Mesendoderm (in vitro differentiated cells): ENCODE measurements at regions not wholly inside any gene's neighbourhood (a gene's known extent, or its start where the extent isn't known, plus 50 kb on each side); places are given as distances from the start of the nearest gene placed in this dataset.

Source experiments
- DNase-seq: peaks from one replicate; pipeline ENCODE4 v3.0.0; 2013
- H2AK5ac ChIP-seq: 2 replicates; pipeline ENCODE4 v1.6.1; 2013; ENCODE audit warnings: low read length, inconsistent platforms
- H2BK120ac ChIP-seq: 2 replicates; pipeline ENCODE4 v1.6.1; 2013; ENCODE audit warnings: low read depth, mild to moderate bottlenecking, low read length, moderate library complexity, mixed read lengths
- H2BK15ac ChIP-seq: replicated peaks from 2 replicates; pipeline ENCODE4 v1.6.1; 2013; ENCODE audit warnings: low read depth, mild to moderate bottlenecking, moderate library complexity
- H2BK5ac ChIP-seq: 2 replicates; pipeline ENCODE4 v1.6.1; 2013; ENCODE audit warnings: low read length, inconsistent platforms
- H3K18ac ChIP-seq: 2 replicates; pipeline ENCODE4 v1.6.1; 2013; ENCODE audit warnings: mild to moderate bottlenecking, low read length, mixed read lengths
- H3K23ac ChIP-seq: one replicate; pipeline ENCODE4 v1.6.1; 2013; ENCODE audit warnings: low read length
- H3K27ac ChIP-seq: 2 replicates; pipeline ENCODE4 v1.5.1; 2013; ENCODE audit warnings: low read depth, mild to moderate bottlenecking, inconsistent platforms, low read length, moderate library complexity
- H3K27me3 ChIP-seq: 2 replicates; pipeline ENCODE4 v1.6.1; 2013; ENCODE audit warnings: low read length, control low read depth, mild to moderate bottlenecking, inconsistent platforms; ENCODE audit not compliant: insufficient read depth, poor library complexity
- H3K36me3 ChIP-seq: 2 replicates; pipeline ENCODE4 v1.6.1; 2013; ENCODE audit warnings: low read length, inconsistent platforms; ENCODE audit not compliant: control insufficient read depth, insufficient read depth
- H3K4ac ChIP-seq: one replicate; pipeline ENCODE4 v1.6.1; 2013; ENCODE audit warnings: low read depth, mild to moderate bottlenecking, low read length, moderate library complexity
- H3K4me1 ChIP-seq: 2 replicates; pipeline ENCODE4 v1.6.1; 2013; ENCODE audit warnings: low read depth, low read length, inconsistent platforms; ENCODE audit not compliant: control insufficient read depth
- H3K4me2 ChIP-seq: 2 replicates; pipeline ENCODE4 v1.6.1; 2013; ENCODE audit warnings: low read length
- H3K4me3 ChIP-seq: 2 replicates; pipeline ENCODE4 v1.5.1; 2013; ENCODE audit warnings: mild to moderate bottlenecking, low read length
- H3K56ac ChIP-seq: one replicate; pipeline ENCODE4 v1.6.1; 2013; ENCODE audit warnings: low read length
- H3K79me1 ChIP-seq: 2 replicates; pipeline ENCODE4 v1.6.1; 2013; ENCODE audit warnings: low read length, inconsistent platforms
- H3K79me2 ChIP-seq: 2 replicates; pipeline ENCODE4 v1.6.1; 2013; ENCODE audit warnings: mild to moderate bottlenecking, low read length; ENCODE audit not compliant: control insufficient read depth, insufficient read depth
- H3K9ac ChIP-seq: 2 replicates; pipeline ENCODE4 v1.6.1; 2013; ENCODE audit warnings: low read length, inconsistent platforms
- H4K5ac ChIP-seq: one replicate; pipeline ENCODE4 v1.6.1; 2013; ENCODE audit warnings: low read length
- H4K8ac ChIP-seq: one replicate; pipeline ENCODE4 v1.6.1; 2013; ENCODE audit warnings: low read depth, mild to moderate bottlenecking, control low read depth, low read length, moderate library complexity
- WGBS: extraction: QIAGEN DNeasy Blood & Tissue Kit; methylation state at CpG from one replicate; pipeline ENCODE4 v1.1.7; 2013; ENCODE audit warnings: low lambda C conversion rate, missing lambda C conversion rate; ENCODE audit not compliant: insufficient coverage; ENCODE audit errors: extremely low coverage; 5-methylcytosine and 5-hydroxymethylcytosine counted together

DNA sequence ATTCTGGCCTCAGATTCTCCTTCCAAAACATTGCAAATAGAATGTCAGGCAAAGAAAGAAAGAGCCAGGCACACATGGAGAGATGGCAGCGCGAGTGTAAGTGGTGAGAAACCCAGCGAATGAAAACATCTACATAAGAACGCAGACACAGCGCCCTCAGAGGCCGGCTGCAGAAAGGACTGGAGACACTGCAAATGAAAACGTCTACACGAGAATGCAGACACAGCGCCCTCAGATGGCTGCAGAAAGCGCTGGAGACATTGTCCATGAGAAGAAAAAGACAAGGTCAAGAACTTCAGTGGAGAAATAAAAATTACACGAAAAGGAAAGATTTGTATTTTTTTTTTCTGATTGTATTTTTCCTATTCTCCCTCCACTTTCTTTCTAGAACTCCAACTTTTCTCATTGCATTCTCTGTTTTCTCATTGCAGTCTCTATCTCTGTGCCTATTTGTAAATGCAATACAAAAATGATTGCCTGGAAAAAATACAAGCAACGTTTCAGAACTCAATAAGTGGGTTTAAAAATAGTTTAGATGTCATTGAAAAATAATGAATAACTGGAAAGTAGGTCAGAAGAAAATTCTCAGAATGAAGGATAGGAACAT, 117.9 kb upstream of the LPCAT1 start:
- Histone ChIP-seq H3K27ac (no peak overlapping the region), H3K4me3 (no peak overlapping the region)
- DNase-seq: peak; percentile 96

DNA sequence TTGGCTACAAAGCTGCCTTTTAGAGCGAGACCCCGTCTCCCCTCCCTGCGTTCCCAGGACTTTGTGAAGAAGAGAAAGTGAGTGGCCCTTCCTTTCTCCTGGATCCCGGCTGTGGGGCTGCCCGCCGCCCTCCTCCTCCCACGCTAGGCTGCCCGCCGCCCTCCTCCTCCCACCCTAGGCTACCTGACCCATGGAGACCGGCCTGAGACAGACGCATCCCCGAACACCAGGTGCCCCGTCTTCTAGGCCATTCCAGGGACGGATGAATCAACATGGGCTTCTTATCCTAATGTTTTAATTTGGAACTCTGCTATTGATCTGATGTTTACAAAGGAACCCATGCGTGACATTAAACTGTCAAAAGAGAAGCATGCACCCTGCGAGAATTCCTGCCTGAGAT, 117.3 kb upstream of the LPCAT1 start:
- H2BK5ac ChIP-seq: no peak overlapping the region
- no peak overlapping the region for H4K5ac ChIP-seq
- peaks cover 5% of the 10 kb centered on the region for H3K27me3 ChIP-seq
- H3K9ac ChIP-seq: no peak overlapping the region
- H3K79me2 ChIP-seq: no peaks in the 10 kb centered on the region
- H3K4me2 ChIP-seq: no peak overlapping the region
- no peak overlapping the region for H4K8ac ChIP-seq
- H2BK15ac ChIP-seq: no peak overlapping the region
- H3K23ac ChIP-seq: no peak overlapping the region
- no peak overlapping the region for H3K4ac ChIP-seq
- H2AK5ac ChIP-seq: no peak overlapping the region
- H3K4me1 ChIP-seq: no peaks in the 10 kb centered on the region
- H3K79me1 ChIP-seq: no peaks in the 10 kb centered on the region
- no peaks in the 10 kb centered on the region for H3K36me3 ChIP-seq
- no peak overlapping the region for H3K18ac ChIP-seq
- no CpG with 5 or more reads among the region's 16 CpGs for WGBS
- H3K4me3 ChIP-seq: no peak overlapping the region
- H3K56ac ChIP-seq: peak overlapping the region; percentile 30
- H2BK120ac ChIP-seq: no peak overlapping the region
- H3K27ac ChIP-seq: no peak overlapping the region
- no peak for DNase-seq

More for the DNA sequence above, 117.9 kb upstream of the LPCAT1 start:
- no CpG with 5 or more reads among the region's 12 CpGs for WGBS
- Histone ChIP-seq H2BK120ac (no peak overlapping the region), H2AK5ac (no peak overlapping the region), H2BK15ac (no peak overlapping the region), H3K36me3 (no peaks in the 10 kb centered on the region), H3K9ac (no peak overlapping the region), H3K56ac (peak overlapping the region; percentile 30), H3K79me1 (no peaks in the 10 kb centered on the region), H3K18ac (no peak overlapping the region), H3K23ac (no peak overlapping the region), H3K4ac (no peak overlapping the region), H4K5ac (no peak overlapping the region), H4K8ac (no peak overlapping the region), H2BK5ac (no peak overlapping the region), H3K27me3 (peaks cover 5% of the 10 kb centered on the region), H3K79me2 (no peaks in the 10 kb centered on the region), H3K4me1 (no peaks in the 10 kb centered on the region), H3K4me2 (no peak overlapping the region)

DNA sequence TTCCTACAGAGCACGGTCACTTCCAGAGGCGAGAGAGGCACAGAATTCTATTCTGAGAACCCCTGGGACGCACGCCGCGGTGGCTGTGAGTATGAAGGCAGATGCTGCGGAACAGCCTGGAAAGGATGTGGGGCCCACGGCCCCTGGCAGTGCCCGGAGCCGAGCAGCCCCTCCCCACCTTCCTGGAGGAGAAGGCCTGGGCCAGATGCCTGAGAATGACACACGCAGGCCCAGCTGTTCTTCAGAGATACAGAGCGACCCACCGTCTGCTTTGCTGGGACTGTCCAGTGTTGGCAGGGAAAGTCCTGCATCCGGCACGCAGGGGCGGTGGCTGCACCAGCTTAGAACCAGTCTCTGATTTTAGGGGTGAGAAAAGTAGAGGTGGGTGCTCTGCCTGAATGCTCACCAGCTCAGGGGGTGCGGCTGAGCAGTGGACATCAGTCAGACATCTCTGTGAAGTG, 116.7 kb upstream of the LPCAT1 start:
- no peak overlapping the region for H3K18ac ChIP-seq
- DNase-seq: no peak
- H3K79me2 ChIP-seq: no peaks in the 10 kb centered on the region
- H3K27me3 ChIP-seq: peaks cover 5% of the 10 kb centered on the region
- H2BK5ac ChIP-seq: no peak overlapping the region
- no peaks in the 10 kb centered on the region for H3K4me1 ChIP-seq
- H3K79me1 ChIP-seq: no peaks in the 10 kb centered on the region
- no peaks in the 10 kb centered on the region for H3K36me3 ChIP-seq
- no peak overlapping the region for H2BK15ac ChIP-seq
- no CpG with 5 or more reads among the region's 17 CpGs for WGBS
- no peak overlapping the region for H3K56ac ChIP-seq
- H4K8ac ChIP-seq: no peak overlapping the region
- H3K27ac ChIP-seq: no peak overlapping the region
- no peak overlapping the region for H3K4me3 ChIP-seq
- no peak overlapping the region for H2AK5ac ChIP-seq
- H3K9ac ChIP-seq: no peak overlapping the region
- H3K23ac ChIP-seq: no peak overlapping the region
- H4K5ac ChIP-seq: no peak overlapping the region
- no peak overlapping the region for H3K4me2 ChIP-seq
- no peak overlapping the region for H3K4ac ChIP-seq
- no peak overlapping the region for H2BK120ac ChIP-seq

DNA sequence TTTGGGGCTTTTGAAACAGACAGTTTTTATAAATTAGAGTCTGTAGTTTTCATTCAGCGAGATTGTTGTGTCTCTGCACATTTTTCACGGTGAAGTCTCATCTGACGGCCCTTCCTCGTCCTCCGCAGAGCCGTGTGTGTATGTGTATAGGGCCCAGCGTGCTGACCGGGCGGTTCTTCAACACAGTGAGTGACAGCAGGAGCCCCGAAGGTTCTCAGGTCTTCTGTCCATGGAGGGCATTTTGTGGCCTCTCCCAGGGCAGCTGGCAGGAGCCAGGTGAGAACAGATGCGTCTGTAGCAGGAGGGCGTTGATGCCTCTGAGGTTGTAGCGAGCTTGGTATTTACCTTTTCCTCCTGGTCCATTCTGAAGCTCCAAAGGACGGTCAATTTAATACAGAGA, 116.0 kb upstream of the LPCAT1 start:
- DNase-seq: no peak
- no peaks in the 10 kb centered on the region for H3K4me1 ChIP-seq

DNA sequence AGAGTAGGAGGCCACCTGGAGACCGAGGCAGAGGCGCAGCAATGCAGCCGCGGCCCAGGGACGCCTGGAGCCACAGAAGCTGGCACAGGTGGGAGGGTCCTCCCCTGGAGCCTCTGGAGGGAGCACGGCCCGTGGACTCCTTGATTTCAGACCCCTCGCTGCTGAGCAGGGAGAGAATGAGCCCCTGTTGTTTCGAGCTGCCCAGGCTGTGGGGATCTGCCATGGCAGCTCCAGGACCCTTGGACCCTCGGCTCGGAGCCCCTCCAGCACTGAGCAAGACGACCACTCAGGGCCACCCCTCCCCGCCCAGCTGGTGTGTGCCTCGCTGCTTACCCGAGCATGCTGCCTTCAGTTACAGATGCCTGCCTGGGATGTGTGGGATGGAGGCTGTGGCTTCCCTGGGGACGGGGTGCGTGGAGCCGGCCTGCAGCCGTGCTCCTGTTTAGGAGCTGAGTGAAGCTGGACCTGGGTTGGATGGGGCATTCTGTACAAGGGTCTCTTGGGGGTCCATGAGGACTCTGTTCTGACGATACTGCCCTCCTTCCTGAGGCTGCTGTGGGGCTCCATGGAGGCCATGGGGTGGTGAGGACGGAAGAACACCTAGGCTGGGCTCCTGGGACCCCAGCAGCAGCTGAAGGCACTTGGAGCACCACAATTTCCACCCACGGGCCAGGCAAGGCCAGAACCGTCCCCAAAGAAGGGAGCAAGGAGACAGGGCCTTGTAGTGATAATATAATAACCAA, 115.1 kb upstream of the LPCAT1 start:
- Histone ChIP-seq H3K4me1 (no peaks in the 10 kb centered on the region), H3K18ac (no peak overlapping the region), H3K4ac (no peak overlapping the region), H4K8ac (no peak overlapping the region), H2AK5ac (no peak overlapping the region), H3K23ac (no peak overlapping the region), H3K79me2 (no peaks in the 10 kb centered on the region), H4K5ac (no peak overlapping the region), H3K27ac (no peak overlapping the region), H2BK120ac (no peak overlapping the region), H2BK5ac (no peak overlapping the region), H3K36me3 (no peaks in the 10 kb centered on the region), H3K4me2 (no peak overlapping the region), H3K56ac (no peak overlapping the region), H3K9ac (no peak overlapping the region), H3K27me3 (peaks cover 2% of the 10 kb centered on the region), H3K79me1 (no peaks in the 10 kb centered on the region), H3K4me3 (no peak overlapping the region), H2BK15ac (no peak overlapping the region)
- WGBS: no CpG with 5 or more reads among the region's 23 CpGs
- DNase-seq: no peak

More for the DNA sequence above, 116.0 kb upstream of the LPCAT1 start:
- H4K5ac ChIP-seq: no peak overlapping the region
- H2AK5ac ChIP-seq: no peak overlapping the region
- no peaks in the 10 kb centered on the region for H3K36me3 ChIP-seq
- no peak overlapping the region for H3K4me3 ChIP-seq
- no peak overlapping the region for H3K23ac ChIP-seq
- H3K27ac ChIP-seq: no peak overlapping the region
- H3K18ac ChIP-seq: no peak overlapping the region
- no CpG with 5 or more reads among the region's 14 CpGs for WGBS
- H3K79me2 ChIP-seq: no peaks in the 10 kb centered on the region
- H4K8ac ChIP-seq: no peak overlapping the region
- H2BK15ac ChIP-seq: no peak overlapping the region
- H3K56ac ChIP-seq: no peak overlapping the region
- no peak overlapping the region for H3K4me2 ChIP-seq
- H3K9ac ChIP-seq: no peak overlapping the region
- H2BK5ac ChIP-seq: no peak overlapping the region
- peaks cover 5% of the 10 kb centered on the region for H3K27me3 ChIP-seq
- no peak overlapping the region for H3K4ac ChIP-seq
- H3K79me1 ChIP-seq: no peaks in the 10 kb centered on the region
- H2BK120ac ChIP-seq: no peak overlapping the region
